Frontal cortex (tissue), 3 donors: ENCODE measurements at regions not wholly inside any gene's neighbourhood (a gene's known extent, or its start where the extent isn't known, plus 50 kb on each side); places are given as distances from the start of the nearest gene placed in this dataset.

Source experiments
- DNase-seq, 2 donors: peaks; one replicate each; pipeline ENCODE4 v3.0.0; 2012; ENCODE audit warnings: low spot score in 2 of 2
- FAIRE-seq: peaks from 2 replicates; lab custom pipeline; 2012; peaks lifted over from hg19 to GRCh38; lab: Jason Lieb, UNC
- donor health status: control.
- donor health status: control.
- donor health status: control.

DNA sequence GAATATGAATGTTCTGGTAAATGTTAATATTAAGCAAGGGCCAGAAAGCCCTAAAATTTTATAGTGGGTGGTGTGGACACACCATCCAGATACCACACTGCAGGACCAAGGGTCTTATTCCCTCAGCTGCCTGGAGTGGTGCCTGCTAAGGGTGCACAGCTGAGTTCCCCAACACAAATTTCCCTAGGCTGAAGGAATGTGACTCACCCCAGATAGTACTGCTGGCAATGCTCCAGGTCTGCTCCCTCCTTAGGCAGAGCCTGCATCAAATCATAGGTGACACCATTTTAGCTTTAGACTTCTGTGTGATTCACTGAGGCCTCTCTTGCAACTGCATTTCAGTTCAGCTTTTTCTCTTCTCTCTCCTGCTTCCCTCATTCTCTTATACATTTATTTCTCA is 321.1 kb downstream of the SATB2 start:
- FAIRE-seq (no peak), DNase-seq (no peak)

DNA sequence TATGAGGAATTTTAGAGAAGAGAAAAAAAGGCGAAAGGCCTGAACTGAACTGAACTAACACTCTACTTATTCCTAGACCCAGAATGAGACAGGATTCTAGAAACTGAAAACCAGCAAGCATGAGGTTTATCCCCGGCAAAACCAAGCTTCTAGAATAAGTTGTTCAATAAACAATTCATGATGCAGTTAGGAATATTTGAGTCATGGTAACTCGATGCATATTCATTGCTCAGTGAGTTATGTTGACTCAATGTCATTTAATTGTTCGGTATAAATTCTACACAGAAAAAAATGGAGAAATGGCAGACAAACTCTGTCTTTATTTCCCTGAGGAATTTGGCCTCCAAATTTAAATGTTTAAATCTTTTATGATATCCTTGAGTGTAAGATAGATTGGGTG is 321.5 kb downstream of the SATB2 start:
- no peak for FAIRE-seq
- no peak for DNase-seq

DNA sequence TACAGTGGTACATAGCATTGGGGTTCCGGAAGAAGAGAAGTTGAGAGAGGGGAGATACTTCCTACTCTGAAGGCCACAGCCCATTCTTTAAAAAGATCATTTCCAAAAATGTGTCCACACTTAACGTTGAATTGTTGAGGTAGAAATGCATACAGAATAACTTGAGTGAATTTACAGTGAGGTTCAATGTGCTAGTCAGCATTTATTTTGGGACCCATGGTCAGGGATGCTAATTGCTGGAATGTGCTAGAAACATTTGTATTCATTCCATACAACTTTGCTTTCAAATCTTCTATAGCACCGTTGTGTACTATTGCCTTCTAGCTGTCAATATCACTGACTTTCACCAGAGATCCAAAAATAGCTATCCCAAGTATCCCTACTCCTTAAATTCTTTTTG is 325.9 kb downstream of the SATB2 start:
- no peak for FAIRE-seq
- DNase-seq: no peak

DNA sequence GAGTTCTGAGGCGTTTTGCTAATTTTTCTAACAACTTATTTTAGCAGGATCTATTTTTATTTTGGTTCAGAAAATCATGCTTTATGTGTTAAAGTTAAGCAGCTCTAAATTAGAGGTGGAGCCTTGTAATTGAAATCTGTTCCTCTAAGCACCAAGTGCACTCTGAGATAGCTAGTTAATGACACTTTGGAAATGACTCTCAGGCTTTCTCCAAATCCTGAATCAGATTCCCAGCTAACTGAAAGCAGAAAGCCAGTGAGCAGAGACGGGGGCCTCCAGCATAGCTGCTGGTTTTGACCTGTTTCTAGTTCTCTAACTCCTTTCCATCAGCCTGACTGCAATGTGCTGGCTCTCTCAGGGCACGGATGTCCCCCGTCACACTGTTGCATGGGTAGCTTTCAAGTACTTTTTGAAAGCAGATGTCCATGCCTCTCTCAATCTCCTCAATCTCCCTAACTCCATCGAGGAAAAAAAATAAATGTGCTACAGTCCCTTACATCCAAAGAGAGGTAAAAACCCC is 326.5 kb downstream of the SATB2 start:
- no peak for FAIRE-seq
- no peak for DNase-seq

DNA sequence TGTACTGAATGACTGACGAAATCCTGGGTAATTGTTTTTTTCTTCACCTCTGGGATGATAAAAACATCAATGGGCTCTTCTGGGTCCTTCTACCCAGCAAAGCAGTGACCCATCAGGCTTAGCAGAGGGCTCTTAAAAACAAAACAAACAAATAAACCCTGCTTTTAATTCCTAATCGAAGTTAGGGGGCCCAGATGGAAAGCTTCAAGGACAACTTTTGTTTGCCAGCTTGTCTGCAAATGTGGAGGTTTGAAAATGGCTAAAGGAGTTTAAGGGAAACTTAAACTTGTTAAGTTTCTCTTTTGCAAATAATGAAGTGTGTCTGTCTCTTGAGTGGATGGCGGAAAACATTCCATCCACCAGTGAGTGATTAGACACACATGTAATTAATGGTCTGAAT is 327.2 kb downstream of the SATB2 start:
- FAIRE-seq (no peak), DNase-seq (no peak)

DNA sequence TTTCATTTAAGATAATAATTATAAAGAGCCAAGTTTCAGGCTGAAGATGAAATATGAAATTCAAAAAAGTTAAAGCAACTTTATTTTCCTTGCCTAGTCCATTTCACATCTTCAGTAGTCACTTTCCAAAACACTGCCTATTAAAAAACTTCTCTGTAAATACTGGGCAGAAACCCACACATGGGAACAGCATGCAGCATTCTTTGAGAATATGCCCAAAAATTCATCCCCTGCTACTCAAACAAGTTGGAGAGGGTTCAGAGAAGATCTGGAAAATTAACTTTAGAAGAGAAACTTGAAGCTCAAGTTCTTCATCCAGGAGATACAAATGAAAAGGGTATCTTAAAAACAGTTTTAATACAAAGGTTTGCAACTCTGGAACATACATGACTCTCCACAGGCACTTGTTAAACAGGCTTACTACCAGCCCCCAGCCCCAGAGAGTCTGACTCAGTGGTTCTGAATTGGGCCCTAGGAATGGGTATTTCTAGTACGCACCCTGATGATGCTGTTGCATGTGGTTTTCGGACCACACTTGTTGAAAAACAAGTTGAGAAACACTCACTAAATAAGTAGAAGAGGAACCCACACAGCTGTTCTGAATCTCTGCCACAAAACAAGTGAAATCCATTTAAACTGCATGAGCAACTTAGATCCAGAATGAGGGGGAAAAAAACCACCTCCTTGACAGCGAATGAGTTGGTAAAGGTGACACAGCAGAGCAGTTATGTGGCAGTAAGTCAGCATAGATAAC is 329.1 kb downstream of the SATB2 start:
- FAIRE-seq: no peak
- DNase-seq: no peak

DNA sequence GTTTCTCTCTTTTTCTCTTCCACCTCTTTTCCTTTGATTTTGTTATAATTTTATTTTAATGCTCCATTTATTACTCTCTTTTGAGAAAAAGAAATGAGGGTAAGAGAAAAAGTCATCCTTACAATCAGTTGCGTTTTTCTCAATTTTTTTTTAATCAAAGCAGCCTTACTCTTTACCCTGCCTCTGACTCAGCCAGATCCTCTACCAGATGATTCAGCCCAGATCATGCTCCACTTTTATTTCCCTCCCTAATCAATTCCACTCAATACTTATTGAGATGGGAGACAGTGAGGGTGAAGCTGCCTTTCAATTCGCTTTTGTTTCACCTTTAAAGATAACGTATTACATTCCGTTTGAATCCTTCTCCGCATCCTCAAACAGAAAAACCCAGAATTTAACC is 337.9 kb downstream of the SATB2 start:
- DNase-seq: no peak
- no peak for FAIRE-seq

DNA sequence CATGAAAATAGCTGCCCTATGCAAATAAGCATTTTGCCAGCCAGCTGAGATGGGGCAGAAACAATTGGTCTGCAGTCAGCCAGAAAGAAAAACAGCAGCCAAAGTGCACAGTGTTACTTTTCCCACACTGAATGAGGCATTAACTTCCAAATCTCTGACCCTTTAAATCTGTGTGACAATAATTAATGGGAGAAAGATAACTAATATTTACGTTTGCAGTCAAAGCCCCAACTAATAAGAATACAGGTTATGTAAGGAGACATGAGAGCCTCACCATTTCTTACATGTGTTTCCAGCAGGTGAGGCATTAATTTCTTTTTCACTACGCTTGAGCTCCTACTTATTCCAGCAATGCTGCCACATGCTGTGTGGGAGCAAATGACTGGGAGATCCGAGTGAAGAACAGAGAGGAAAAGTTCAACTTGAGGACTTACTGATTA is 339.0 kb downstream of the SATB2 start:
- FAIRE-seq (no peak), DNase-seq (no peak)

DNA sequence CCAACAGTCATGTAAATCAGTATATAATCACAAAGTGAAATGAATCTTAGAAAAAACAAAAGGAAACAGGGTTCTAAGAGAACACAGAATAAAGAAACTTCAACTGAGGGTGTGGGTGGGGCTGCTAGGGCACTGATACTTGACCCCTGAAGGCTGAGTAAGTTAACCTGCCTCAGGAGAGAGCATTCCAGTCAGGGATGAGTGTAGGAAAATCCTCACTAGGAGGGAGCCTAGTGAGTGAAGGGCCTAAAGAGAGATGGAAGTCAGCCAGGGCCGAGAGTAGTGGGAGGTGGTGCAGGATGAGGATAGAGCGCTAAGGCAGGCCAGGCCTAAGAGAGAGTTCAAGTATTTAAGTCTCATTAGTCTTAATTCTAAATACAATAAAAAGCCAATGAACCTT is 342.6 kb downstream of the SATB2 start:
- no peak for FAIRE-seq
- DNase-seq: no peak

DNA sequence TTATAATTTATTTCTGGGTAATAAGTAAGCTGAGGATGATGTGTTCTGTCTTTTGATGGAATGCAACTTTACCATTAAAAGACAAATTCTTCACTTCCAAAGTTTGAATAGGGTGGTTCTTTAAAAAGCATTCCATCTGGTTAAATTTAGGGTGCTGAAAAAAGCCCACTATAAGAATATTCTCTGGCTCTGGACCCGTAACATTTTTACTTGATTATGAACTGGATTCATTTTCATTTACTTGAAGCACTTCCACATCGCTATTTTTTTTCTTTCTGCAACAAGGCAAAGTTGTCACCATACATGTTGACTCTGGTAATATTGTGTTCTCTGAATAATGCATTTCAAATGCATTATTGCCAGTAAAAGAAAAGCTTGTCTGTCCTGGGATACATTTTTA is 344.6 kb downstream of the SATB2 start:
- DNase-seq: no peak

DNA sequence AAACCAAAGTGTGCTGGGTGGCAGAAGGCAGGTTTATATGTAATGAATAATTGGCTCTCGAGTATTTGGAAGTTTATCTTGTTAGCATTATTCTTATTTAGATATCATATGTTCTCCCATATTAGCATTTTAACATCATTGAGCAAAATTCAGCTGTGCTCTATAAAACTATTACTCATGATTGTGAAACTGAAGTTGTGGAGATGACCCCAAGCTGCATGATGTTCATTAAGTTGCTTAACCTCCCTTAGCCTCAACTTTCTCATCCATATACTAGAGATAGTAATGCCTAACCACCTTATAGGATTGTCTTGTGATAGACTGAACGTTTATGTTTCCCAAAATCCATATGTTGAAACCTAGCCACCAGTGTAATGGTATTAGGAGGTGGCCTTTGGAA is 346.3 kb downstream of the SATB2 start:
- DNase-seq (no peak), FAIRE-seq (no peak)

More for the DNA sequence above, 344.6 kb downstream of the SATB2 start:
- FAIRE-seq: no peak

DNA sequence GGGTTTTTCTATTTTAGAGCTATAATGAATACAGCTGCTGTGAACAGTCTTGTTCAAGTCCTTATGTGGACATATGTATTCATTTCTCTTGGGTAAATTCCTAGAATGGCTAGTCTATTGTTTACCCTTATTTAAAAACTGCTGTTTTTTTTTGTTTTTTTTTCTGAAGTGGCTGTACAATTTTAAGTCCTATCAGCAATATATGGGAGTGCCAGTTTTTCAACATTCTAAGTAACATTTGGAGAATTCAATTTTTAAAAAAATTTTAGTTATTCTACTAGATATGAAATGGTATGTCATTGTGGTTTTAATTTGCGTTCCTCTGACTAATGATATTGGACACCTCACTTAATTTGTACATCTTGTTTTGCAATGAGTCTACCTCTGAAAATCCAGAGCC is 349.7 kb downstream of the SATB2 start:
- FAIRE-seq: no peak
- DNase-seq: no peak

DNA sequence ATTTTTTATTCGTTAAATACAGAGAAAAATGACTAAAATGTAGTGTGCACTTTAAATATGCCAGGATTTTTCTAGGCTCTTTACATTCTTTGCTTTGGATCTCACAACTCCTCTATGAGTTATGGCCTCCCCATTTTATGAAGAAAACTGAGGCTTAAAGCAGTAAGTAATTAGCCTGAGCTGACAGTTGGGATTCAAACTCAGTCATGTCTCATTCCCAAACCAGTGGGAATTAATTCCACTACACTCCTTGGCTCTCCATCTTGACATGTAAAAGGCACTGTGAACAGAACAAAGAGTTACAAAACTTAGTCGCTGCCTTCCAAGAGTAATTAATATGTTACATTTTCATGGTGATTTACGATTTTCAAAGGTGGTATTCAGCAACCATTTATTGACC is 351.9 kb downstream of the SATB2 start:
- DNase-seq (no peak), FAIRE-seq (no peak)

DNA sequence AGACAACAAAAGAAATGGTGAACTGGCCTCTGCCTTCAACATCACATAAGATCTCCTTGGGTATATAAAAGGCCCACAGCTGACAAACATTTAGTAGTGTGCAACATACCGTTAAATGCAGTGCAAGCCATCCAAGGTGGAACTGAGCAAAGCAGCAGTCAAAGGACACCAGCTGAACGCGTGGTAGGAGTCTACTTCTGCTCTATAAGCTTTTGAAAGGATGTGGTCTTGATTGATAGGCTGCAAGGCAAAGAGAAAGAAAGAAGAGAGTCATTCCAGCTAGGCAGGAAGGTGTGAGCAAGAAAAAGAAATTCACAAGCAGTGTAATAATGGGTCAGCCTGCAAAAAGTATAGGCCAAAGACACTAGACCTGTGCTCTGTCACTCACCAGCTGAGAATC is 356.3 kb downstream of the SATB2 start:
- FAIRE-seq (no peak), DNase-seq (no peak)

DNA sequence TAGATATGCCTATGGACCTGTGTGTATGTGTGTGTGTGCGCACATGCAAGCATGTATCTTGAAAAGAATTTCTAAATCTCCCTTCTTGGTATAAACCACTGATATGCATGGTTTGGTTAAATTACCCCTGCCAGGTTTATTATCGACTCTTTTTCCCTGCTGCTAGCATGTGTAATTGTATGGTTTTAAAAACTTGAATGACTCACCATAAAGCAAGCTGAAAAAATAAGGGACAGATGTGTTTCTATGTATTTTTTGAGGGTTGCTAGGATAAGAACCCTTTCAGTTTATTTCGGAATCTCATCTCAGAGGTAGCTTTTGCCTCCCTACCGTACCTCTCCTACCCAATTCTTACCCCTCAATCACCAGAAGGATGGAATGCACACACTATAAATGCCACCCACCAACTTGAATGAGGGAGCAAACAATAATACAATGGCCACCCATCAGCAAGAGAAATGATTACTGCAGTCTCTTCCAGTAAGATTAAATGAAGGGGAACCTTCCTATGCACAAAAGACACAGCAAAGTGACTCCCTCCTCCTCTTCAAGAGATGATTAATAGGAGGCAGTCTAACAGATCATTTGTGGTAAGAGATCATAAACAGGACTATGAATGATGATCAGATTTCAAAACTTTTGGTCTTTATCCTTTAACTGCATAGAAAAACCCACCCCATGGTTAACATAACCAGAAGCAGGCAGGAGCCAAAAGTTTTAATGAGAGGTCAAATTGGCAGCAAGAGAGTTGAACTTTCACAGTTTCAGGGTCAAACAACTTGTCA is 357.2 kb downstream of the SATB2 start:
- no peak for FAIRE-seq

DNA sequence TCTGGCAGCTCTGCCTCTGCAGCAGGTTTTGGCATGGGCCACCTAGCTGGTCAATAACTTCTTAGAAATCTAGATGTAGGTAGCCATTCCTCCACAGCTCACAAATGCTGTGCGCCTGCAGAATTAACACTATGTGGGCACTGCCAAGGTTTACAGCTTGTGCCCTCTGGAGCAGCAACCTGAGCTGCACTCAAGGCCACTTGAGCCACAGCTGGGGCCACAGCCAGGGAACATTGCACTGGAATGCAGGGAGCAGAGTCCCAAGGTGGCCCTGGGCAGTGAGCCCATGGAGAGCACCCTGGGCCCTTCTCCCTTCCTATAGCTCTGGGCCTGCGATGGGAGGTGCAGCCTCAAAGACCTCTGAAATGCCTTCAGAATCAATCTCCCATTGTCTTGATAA is 365.3 kb downstream of the SATB2 start:
- FAIRE-seq (no peak), DNase-seq (no peak)

More for the DNA sequence above, 357.2 kb downstream of the SATB2 start:
- DNase-seq: no peak

DNA sequence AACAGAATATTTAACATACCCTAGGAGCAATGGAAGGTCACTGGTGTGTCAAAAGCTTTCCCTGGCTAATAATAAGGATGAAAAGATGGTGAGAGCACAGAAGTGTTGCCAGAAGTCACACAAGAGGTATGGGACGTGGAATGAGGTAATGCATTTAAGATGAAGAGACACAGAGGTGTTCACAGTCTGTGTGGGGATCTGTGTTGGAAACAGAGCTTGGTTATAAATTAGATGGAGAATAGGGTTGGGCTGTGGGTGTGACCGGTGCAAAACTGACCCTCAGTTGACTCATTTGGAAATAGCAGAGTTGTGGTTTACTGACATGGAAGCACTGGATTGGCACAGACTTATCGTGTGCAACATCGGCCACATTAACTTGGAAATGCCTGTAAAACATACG is 372.5 kb downstream of the SATB2 start:
- DNase-seq: no peak
- no peak for FAIRE-seq

DNA sequence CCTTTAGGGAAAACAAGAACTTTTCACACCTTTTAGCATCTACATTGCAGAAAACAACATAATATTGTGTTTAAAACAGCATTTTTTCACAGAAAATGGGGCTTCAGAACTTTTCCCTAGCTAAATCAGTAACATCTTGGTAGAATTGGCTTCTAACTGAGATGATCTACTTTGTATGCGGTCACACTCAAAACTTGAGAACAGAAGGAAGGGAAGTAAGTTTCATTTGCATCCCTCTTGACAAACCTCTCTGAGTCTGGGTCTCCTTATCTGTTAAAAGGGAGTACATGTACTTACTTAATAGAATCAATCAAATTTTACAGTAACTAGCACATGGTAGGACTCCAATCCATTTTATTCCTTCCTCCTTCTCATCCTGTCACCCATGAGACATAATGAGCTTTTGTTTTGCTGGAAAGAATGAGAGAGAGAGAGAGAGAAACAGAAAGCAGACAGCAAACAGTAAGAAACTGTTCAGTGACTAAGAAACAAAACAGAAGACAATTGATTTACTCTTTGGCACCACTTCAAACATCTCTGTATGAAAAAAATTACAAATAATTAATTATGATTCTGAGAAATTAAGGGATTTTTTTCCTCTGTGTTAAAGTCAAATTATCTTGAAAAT is 387.3 kb downstream of the SATB2 start:
- DNase-seq (no peak), FAIRE-seq (peak; percentile 82)

DNA sequence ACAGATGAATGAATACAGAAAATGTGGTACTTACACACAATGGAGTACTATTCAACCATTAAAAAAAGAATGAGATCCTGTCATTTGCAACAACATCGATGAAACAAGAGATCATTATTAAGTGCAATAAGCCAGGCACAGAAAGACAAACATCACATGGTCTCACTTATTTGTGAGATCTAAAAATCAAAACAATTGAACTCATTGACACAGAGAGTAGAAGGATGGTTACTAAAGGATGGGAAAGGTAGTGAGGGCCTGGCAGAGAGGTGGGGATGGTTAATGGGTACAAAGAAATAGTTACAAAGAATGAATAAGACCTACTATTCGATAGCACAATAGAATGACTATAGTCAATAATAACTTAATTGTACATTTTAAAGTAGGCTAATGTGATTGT is 393.5 kb downstream of the SATB2 start:
- FAIRE-seq (no peak), DNase-seq (no peak)

DNA sequence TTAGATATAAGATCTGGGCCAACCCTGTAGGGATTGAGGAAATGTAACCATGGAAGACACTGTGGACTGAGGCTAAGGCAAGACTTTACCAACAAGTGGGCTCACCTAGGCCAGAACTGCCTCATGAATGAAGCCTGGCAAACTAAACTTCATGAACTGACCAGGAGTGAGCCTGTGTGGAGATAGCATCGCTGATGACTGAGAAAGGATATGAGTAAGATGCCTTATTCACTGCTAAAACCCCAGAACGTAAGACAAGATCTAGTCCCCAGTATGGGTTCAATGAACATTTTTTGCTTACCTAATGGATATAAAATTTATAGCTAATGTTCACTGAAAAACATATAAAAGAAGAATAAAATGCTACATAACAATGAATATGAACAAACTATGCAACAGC is 399.8 kb downstream of the SATB2 start:
- DNase-seq (no peak), FAIRE-seq (no peak)

DNA sequence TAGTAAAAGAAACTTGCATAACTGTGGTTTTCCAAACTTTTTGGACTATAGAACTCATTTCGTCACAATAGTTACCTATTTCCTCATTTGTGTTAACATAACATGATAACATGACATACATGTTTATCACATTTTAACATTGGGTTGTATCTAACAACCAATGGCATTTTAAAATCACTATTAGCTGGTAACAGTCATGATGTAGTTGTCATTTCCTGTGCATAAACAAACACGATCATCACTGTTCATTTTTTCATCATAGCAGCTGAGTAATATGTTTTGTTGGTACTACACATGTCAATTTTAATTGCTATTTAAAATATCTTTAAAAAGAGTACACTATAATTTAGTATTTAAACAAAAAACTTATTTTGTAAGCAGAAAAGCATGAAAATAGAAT is 402.4 kb downstream of the SATB2 start:
- FAIRE-seq: no peak

More for the DNA sequence above, 402.4 kb downstream of the SATB2 start:
- no peak for DNase-seq
